ENCODE measurements at regions not wholly inside any gene's neighbourhood (a gene's known extent, or its start where the extent isn't known, plus 50 kb on each side); places are given as distances from the start of the nearest gene placed in this dataset.

- no peak for TF ChIP-seq TAF1 (IDR thresholded peaks at IDR 0.05; ENCODE audit: low read depth)
- TF ChIP-seq CTCF (IDR thresholded peaks at IDR 0.05; ENCODE audit: poor library complexity, severe bottlenecking): no peak
- no peak for TF ChIP-seq REST (IDR thresholded peaks at IDR 0.05; ENCODE audit: borderline replicate concordance)
- no peak for TF ChIP-seq EZH2 (IDR thresholded peaks at IDR 0.05; ENCODE audit: borderline replicate concordance, insufficient read depth, low read length, poor library complexity, severe bottlenecking)
- TF ChIP-seq RAD21 (conservative IDR thresholded peaks at IDR 0.05): no peak
- no peak for TF ChIP-seq POLR2AphosphoS5 (IDR thresholded peaks at IDR 0.05)
- TF ChIP-seq EP300 (conservative IDR thresholded peaks at IDR 0.05; ENCODE audit: poor library complexity, severe bottlenecking): no peak
- TF ChIP-seq SMC3 (conservative IDR thresholded peaks at IDR 0.05; ENCODE audit: poor library complexity): no peak
- TF ChIP-seq MXI1 (conservative IDR thresholded peaks at IDR 0.05; ENCODE audit: poor library complexity, severe bottlenecking): no peak
Observed at GRCh38 chr7:32150039-32150438, 79.8 kb upstream of the PDE1C start.

Data from neural cell (in vitro differentiated cells).